ENCODE measurements at regions not wholly inside any gene's neighbourhood (a gene's known extent, or its start where the extent isn't known, plus 50 kb on each side); places are given as distances from the start of the nearest gene placed in this dataset.

GRCh38 chr20:39588148-39588757 is 626.1 kb downstream of the DHX35 start:
- H3K27me3 ChIP-seq (ENCODE audit: insufficient read depth, low read length) = no peaks in the 10 kb centered on the region
- no peak overlapping the region for H3K4me3 ChIP-seq (ENCODE audit: low read length)
- no peaks in the 10 kb centered on the region for H3K9me3 ChIP-seq (ENCODE audit: low read depth, low read length)
- no peaks in the 10 kb centered on the region for H3K4me1 ChIP-seq (ENCODE audit: insufficient read depth, low read length)

DNA sequence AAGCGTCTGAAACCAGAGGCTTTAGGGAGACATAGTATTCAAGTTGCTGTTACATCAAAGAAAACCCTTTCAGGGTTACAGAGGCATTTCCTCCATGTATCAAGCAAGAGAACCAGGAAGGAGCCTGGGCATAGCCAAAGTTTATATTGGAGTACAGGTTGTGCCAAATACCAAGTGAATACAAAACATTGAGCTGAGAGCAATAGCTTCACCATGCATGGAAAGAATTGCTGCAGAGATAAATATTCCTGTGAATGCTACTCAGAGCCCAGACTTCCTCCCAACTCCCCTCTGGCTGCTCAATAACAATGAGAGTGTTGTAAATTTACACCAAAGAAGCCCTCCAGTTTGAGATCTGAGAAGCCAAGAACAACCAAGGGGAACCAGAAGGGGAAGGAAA is 618.9 kb downstream of the DHX35 start:
- no peaks in the 10 kb centered on the region for H3K4me1 ChIP-seq (ENCODE audit: insufficient read depth, low read length)
- H3K9me3 ChIP-seq (ENCODE audit: low read depth, low read length) = no peaks in the 10 kb centered on the region
- no peaks in the 10 kb centered on the region for H3K27me3 ChIP-seq (ENCODE audit: insufficient read depth, low read length)
- H3K4me3 ChIP-seq (ENCODE audit: low read length) = no peak overlapping the region

- H3K27me3 ChIP-seq (ENCODE audit: insufficient read depth, low read length) = no peaks in the 10 kb centered on the region
- H3K4me3 ChIP-seq (ENCODE audit: low read length) = no peak overlapping the region
- H3K9me3 ChIP-seq (ENCODE audit: low read depth, low read length) = no peaks in the 10 kb centered on the region
- no peaks in the 10 kb centered on the region for H3K4me1 ChIP-seq (ENCODE audit: insufficient read depth, low read length)
Observed at GRCh38 chr20:39576771-39577170, 614.6 kb downstream of the DHX35 start.

- no peaks in the 10 kb centered on the region for H3K4me1 ChIP-seq (ENCODE audit: insufficient read depth, low read length)
- no peaks in the 10 kb centered on the region for H3K9me3 ChIP-seq (ENCODE audit: low read depth, low read length)
- no peak overlapping the region for H3K4me3 ChIP-seq (ENCODE audit: low read length)
- no peaks in the 10 kb centered on the region for H3K27me3 ChIP-seq (ENCODE audit: insufficient read depth, low read length)
Observed at GRCh38 chr20:39574061-39574460, 611.9 kb downstream of the DHX35 start.

DNA sequence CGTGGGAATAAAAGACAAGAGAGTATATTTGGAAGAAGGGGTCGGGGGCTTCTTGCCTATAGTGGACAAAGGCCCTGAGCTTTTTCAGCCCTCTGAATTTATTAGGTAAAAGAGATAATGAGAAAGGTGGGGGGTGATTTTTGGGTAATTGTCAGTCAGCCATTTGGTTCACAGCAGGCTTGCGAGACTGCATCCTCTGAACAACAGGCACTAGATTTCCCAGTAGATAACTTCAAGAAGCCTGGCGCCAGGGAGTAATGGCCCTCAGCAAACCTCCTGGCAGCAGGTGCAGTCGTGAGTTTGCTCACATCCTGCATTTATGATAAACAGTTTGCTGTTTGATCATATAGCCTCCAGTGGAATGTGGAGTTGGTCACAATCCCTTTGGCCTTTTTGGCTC is 609.0 kb downstream of the DHX35 start:
- Histone ChIP-seq H3K4me3 (ENCODE audit: low read length) (no peak overlapping the region), H3K9me3 (ENCODE audit: low read depth, low read length) (no peaks in the 10 kb centered on the region), H3K4me1 (ENCODE audit: insufficient read depth, low read length) (no peaks in the 10 kb centered on the region), H3K27me3 (ENCODE audit: insufficient read depth, low read length) (no peaks in the 10 kb centered on the region)

DNA sequence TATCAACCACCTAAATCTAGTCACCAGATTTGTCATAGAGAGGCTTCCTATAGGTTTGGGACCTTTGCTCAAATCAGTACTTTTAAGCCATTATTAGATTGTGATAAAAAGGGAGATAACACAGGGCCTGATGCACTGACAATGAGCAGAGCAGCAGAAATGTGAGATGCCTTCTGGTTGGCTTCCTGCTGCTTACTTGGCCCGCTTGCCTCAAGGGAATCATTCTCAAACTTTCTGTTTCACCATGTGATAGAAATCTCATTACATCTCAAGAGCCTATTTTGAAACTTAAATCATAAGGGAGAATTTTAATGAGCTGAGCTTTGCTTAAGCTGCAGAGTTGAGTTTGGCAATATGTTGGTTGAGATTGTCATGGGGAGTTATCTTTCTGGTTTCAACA is 606.0 kb downstream of the DHX35 start:
- no peaks in the 10 kb centered on the region for H3K4me1 ChIP-seq (ENCODE audit: insufficient read depth, low read length)
- no peaks in the 10 kb centered on the region for H3K9me3 ChIP-seq (ENCODE audit: low read depth, low read length)
- no peaks in the 10 kb centered on the region for H3K27me3 ChIP-seq (ENCODE audit: insufficient read depth, low read length)
- H3K4me3 ChIP-seq (ENCODE audit: low read length) = no peak overlapping the region

DNA sequence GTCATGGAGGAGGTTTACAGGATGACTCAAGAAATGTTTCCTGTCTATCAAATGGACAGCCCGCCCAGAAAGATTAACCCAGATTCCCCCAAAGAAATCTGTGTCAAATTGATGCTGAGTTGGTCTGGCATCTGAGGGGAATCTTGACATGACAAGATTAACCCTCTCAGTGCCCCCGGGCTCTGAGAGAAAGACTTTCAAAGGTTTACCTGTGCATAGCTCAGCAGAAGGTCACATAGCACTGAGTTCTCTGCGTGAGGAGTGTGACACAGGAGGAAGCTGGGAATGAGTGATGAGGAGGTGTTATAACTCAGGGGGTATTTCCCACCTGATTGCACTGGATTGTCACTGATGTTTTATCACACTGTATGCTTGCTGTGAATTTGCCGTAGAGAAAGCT is 601.2 kb downstream of the DHX35 start:
- Histone ChIP-seq H3K4me1 (ENCODE audit: insufficient read depth, low read length) (no peaks in the 10 kb centered on the region), H3K9me3 (ENCODE audit: low read depth, low read length) (no peaks in the 10 kb centered on the region), H3K27me3 (ENCODE audit: insufficient read depth, low read length) (no peaks in the 10 kb centered on the region)

GRCh38 chr20:39554341-39554740 is 592.2 kb downstream of the DHX35 start:
- Histone ChIP-seq H3K4me3 (ENCODE audit: low read length) (no peak overlapping the region), H3K4me1 (ENCODE audit: insufficient read depth, low read length) (no peaks in the 10 kb centered on the region), H3K9me3 (ENCODE audit: low read depth, low read length) (no peaks in the 10 kb centered on the region), H3K27me3 (ENCODE audit: insufficient read depth, low read length) (no peaks in the 10 kb centered on the region)

More for the DNA sequence above, 601.2 kb downstream of the DHX35 start:
- no peak overlapping the region for H3K4me3 ChIP-seq (ENCODE audit: low read length)

DNA sequence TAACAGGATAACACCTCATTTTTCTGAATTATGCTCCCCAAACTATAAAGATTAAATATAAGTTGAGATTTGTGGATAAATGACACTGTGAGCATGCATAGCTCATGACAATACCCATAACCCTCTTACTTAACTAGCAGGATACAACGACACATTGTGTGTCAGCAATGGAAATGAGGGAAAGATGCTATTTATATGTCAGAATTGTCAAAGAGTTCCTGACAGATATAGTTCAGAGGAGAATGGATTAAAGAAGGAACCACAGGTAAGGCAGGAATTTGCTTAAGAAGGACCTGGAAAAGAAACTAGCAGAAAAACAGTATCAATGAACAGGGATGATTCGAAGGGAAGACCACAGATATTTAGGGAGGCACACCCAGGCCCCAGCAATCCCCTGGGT is 591.0 kb downstream of the DHX35 start:
- no peak overlapping the region for H3K4me3 ChIP-seq (ENCODE audit: low read length)
- H3K27me3 ChIP-seq (ENCODE audit: insufficient read depth, low read length) = no peaks in the 10 kb centered on the region
- no peaks in the 10 kb centered on the region for H3K9me3 ChIP-seq (ENCODE audit: low read depth, low read length)
- H3K4me1 ChIP-seq (ENCODE audit: insufficient read depth, low read length) = no peaks in the 10 kb centered on the region

DNA sequence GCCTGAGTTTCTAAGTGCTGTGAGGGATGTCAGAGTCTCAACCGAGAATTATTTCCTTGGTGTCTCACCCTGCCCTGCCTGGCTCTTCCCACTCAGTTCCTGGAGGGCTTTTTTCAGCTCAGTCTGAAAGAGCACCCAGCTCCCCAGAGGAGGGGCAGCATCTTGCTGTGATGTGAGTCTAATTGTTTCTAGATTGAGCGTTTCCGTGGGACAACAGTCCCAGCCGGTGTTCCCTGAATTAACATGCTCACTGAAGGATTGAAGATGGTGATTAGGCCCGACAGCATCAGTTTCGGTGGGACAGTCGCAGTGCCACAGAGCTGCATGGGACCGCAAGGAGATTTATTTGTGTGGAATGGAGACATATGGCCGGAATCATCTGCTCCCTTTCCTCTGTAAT is 587.6 kb downstream of the DHX35 start:
- no peaks in the 10 kb centered on the region for H3K4me1 ChIP-seq (ENCODE audit: insufficient read depth, low read length)
- H3K4me3 ChIP-seq (ENCODE audit: low read length) = no peak overlapping the region
- no peaks in the 10 kb centered on the region for H3K9me3 ChIP-seq (ENCODE audit: low read depth, low read length)
- no peaks in the 10 kb centered on the region for H3K27me3 ChIP-seq (ENCODE audit: insufficient read depth, low read length)

DNA sequence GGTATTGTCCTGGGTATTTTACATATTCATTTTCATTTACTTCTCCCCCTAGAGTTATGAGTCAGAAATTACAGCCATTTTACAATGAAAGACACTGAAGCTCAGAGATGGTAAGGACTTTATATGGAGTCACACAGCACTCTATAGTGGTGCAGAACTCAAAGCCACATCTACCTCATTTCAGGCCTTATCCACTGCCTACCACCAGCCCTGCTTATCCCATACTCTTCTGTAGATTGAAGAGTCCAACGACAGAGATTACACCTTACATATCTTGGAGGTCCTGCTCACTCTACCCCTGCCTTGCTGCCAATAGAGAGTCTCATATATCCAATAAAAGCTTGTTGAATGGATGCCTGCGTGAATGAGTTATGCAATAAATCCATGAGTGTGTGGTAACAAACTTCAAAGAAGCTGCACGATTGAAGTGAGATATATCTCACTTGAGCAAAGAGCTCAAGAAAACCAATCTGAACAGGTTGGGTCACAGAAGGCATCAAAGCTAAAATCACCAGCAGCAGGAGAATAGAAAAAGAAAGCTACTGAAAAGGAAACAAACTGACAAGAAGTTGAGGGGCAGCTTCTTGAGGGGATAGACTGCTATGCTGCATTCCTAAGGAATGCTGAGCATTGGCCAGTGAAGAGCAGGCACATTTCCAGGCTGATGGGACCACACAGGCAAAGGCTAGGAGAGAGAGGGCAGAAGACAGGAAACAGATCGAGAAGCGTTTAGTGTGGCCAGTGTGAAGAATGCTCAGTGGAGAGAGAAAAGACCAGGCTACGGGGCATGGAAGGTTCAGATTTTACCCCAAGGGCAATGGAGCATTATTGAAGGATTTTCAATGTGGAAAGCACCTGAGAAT is 585.6 kb downstream of the DHX35 start:
- Histone ChIP-seq H3K4me1 (ENCODE audit: insufficient read depth, low read length) (no peaks in the 10 kb centered on the region), H3K9me3 (ENCODE audit: low read depth, low read length) (no peaks in the 10 kb centered on the region), H3K4me3 (ENCODE audit: low read length) (no peak overlapping the region), H3K27me3 (ENCODE audit: insufficient read depth, low read length) (no peaks in the 10 kb centered on the region)

DNA sequence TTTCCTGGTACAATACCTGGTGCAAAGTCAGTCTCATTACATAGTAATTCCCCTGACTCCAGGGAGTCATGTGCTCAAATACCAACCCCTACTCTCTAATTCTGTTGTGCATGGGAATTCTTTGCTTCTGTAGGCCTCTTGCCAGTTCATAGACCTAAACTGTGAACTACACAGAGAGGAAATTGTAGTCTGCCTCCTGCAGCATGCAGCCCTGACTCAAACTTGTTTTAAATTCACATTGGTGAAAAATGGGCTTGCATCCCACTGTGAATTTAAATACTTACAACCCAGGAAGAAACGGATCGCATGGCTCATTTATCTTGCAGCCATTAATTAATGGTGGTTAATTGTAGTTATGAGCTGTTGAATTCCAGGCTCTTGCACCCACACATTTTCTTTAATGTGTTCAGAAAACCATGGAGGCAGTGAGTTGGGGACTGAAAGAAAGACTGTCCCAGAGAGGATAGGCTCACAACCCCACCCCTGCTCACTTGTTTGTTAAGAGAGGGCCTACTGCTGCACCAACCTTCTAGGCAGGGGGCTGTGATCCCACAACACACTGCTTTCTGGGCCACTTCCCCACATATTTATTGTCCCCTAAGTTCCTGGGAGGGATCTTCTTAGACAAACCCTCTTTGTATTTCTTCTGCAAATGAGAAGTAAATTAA is 579.1 kb downstream of the DHX35 start:
- H3K4me1 ChIP-seq (ENCODE audit: insufficient read depth, low read length) = no peaks in the 10 kb centered on the region
- no peak overlapping the region for H3K4me3 ChIP-seq (ENCODE audit: low read length)

DNA sequence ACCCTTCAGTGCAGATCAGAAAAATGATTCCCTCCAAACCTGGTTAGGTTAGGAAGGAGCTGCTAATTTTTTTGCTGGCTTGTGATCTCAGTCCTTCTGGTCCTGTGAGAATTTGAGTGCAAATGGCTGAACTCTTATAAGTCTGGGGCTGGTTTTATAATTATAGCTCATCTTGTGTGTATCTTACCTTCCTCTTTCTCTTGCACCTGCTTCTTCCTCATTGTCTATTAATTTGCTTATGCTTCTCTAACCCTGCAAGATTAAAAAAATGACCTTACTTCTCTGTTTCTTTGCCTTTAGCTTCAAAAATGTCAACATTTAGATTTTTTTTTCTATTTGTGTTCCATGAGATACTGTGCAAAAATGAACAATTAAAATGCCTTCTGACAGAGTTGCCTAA is 576.2 kb downstream of the DHX35 start:
- H3K27me3 ChIP-seq (ENCODE audit: insufficient read depth, low read length) = no peaks in the 10 kb centered on the region
- H3K9me3 ChIP-seq (ENCODE audit: low read depth, low read length) = no peaks in the 10 kb centered on the region
- H3K4me1 ChIP-seq (ENCODE audit: insufficient read depth, low read length) = no peaks in the 10 kb centered on the region

More for the DNA sequence above, 579.1 kb downstream of the DHX35 start:
- Histone ChIP-seq H3K27me3 (ENCODE audit: insufficient read depth, low read length) (no peaks in the 10 kb centered on the region), H3K9me3 (ENCODE audit: low read depth, low read length) (no peaks in the 10 kb centered on the region)

GRCh38 chr20:39535301-39535700 is 573.2 kb downstream of the DHX35 start:
- no peaks in the 10 kb centered on the region for H3K4me1 ChIP-seq (ENCODE audit: insufficient read depth, low read length)
- no peaks in the 10 kb centered on the region for H3K9me3 ChIP-seq (ENCODE audit: low read depth, low read length)
- no peaks in the 10 kb centered on the region for H3K27me3 ChIP-seq (ENCODE audit: insufficient read depth, low read length)
- H3K4me3 ChIP-seq (ENCODE audit: low read length) = no peak overlapping the region

More for the DNA sequence above, 576.2 kb downstream of the DHX35 start:
- H3K4me3 ChIP-seq (ENCODE audit: low read length) = no peak overlapping the region

GRCh38 chr20:39534846-39535245 is 572.7 kb downstream of the DHX35 start:
- Histone ChIP-seq H3K4me1 (ENCODE audit: insufficient read depth, low read length) (no peaks in the 10 kb centered on the region), H3K9me3 (ENCODE audit: low read depth, low read length) (no peaks in the 10 kb centered on the region), H3K4me3 (ENCODE audit: low read length) (no peak overlapping the region), H3K27me3 (ENCODE audit: insufficient read depth, low read length) (no peaks in the 10 kb centered on the region)
